Left hindlimb (tissue), 1 donor: ENCODE measurements at regions not wholly inside any gene's neighbourhood (a gene's known extent, or its start where the extent isn't known, plus 50 kb on each side); places are given as distances from the start of the nearest gene placed in this dataset.
"Not testable (repeated sequence)": the region's sequence is repeated elsewhere in the genome, so short reads cannot be mapped to it uniquely, and the experiment has no call there.

Source experiments
- DNase-seq: peaks from one replicate; pipeline ENCODE4 v3.0.0-alpha.2; 2018

DNA sequence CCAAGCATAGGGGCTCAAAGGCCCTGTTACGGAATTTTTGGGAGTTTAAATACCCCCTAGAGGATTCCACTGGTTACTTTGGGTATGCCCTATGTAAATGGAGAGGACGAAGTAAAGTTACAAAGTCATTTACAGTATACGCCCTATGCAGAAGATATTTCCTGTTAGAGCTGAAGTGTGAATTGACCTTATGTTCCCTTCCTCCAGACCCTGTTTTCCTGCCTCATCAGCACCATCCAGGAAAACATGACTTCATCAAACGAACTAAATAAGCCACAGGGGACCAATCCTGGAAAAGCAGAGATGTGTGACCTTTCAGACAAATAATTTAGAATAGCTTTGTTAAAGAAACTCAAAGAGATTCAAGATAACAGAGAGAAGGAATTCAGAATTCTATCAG, 177.4 kb downstream of the SQOR start:
- DNase-seq: no peak

DNA sequence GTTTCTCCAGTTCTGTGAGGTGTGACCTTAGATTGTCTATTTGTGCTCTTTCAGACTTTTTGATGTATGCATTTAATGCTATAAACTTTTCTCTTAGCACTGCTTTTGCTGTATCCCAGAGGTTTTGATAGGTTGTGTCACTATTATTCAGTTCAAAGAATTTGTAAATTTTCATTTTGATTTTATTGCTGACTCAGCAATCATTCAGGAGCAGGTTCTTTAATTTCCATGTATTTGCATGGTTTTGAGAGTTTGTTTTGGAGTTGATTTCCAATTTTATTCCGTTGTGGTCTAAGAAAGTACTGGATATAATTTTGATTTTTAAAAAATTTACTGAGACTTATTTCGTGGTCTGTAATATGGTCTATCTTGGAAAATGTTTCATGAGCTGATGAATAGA, 182.7 kb downstream of the SQOR start:
- DNase-seq: not testable (repeated sequence)

- no peak for DNase-seq
These were observed 186.6 kb downstream of the SQOR start for GRCh38 chr15:45821390-45821789.

DNA sequence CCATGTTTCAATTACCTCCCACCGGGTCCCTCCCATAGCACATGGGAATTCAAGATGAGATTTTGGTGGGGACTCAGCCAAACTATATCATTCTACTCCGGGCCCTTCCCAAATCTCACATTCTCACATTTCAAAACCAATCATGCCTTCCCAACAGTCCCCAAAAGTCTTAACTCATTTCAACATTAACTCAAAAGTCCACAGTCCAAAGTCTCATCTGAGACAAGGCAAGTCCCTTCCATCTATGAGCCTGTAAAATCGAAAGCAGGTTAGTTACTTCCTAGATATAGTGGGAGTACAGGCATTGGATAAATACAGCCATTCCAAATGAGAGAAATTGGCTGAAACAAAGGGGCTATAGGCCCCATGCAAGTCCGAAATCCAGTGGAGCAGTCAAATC, 188.1 kb downstream of the SQOR start:
- not testable (repeated sequence) for DNase-seq

GRCh38 chr15:45827275-45827674, 192.4 kb downstream of the SQOR start:
- no peak for DNase-seq

GRCh38 chr15:45827766-45828165, 192.9 kb downstream of the SQOR start:
- no peak for DNase-seq

DNA sequence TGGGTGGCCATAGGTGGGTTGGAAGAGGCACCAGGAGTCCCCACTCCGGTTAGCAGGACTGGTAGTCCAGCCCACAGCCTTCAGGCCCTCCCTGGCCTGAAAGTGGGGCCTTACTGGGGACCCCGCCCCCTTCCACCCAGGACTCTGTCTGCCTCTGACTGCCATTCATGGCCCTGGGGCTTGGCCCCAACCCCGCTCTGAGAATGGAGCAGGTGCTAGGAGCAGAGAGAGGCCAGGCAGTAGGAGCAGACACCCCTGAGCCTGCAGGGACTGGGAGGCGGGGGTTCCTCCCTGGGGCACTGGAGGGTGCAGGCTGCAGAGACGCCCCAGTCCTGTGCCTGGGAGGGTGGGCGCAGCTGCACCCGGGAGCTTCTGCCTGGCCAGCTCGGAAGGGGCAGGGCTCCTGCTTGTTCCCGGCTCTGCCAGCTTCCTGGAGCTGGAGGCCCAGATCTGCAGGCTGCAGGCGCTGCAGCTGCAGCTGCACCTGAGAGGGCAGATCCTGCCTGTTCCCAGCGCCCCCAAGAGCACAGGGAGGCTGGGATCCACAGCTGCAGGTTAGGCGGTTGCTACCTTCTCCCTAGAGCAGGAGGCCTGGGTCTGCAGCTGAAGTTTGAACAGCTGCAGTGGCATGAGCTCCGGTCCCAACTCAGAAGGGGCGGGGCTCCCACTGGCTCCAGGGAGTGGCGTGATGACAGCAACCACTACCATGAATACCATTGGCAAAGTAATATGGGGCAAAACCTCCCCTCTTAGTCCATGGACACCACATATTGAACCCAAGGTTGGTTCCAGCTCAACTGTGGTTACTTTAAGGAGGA, 194.7 kb downstream of the SQOR start:
- no peak for DNase-seq

DNA sequence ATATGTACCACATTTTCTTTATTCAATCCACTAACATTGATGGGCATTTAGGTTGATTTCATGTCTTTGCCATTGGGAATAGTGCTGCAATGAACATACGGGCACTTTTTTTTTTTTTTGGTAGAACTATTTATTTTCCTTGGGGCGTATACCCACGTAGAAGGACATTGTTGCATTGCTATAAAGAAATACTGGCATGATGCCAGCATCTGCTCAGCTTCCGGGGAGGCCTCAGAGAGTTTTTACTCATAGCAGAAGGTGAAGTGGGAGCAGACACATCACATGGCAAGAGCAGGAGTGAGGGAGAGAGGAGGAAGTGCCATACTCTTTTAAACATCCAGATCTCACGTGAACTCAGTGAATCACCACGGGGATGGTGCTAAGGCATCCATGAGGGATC, 197.0 kb downstream of the SQOR start:
- DNase-seq: no peak

GRCh38 chr15:45834622-45835021, 199.8 kb downstream of the SQOR start:
- no peak for DNase-seq

DNA sequence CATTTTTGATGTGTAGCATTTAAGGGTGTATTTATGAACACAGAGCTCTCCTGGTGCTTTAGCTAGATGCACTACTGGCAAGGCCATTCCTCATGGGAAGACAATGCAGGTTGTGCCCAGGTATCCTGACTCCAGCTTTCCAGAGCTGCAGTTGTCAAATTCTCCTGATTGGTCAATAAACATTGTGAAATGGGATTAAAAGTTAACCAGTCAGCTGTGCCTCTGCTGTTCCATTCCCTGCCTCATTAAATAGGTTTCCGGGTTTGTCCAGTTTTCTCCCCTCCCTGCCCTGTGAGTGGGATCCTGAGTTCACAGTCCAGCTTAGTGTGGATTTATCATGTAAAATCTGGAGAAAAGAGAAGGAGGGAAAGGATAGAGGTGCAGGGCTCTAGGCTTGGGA, 207.3 kb downstream of the SQOR start:
- DNase-seq: no peak

DNA sequence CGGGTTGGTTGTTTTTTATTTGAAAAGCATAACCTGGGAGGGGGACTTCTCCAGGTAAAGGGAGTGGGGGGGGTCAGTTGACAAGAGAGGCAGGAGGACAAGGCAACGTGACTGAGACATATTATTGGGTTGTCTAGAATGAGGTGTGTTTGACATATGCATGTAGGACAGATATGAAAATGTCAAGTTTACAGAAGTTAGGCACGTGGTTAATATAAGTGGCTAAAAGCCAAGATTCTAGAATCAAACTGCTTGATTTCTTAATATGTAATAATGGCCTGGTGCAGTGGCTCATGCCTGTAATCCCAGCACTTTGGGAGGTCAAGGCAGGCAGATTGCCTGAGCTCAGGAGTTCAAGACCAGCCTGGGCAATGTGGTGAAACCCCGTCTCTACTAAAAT, 212.8 kb downstream of the SQOR start:
- DNase-seq: no peak

GRCh38 chr15:45849136-45849535, 214.3 kb downstream of the SQOR start:
- DNase-seq: no peak

DNA sequence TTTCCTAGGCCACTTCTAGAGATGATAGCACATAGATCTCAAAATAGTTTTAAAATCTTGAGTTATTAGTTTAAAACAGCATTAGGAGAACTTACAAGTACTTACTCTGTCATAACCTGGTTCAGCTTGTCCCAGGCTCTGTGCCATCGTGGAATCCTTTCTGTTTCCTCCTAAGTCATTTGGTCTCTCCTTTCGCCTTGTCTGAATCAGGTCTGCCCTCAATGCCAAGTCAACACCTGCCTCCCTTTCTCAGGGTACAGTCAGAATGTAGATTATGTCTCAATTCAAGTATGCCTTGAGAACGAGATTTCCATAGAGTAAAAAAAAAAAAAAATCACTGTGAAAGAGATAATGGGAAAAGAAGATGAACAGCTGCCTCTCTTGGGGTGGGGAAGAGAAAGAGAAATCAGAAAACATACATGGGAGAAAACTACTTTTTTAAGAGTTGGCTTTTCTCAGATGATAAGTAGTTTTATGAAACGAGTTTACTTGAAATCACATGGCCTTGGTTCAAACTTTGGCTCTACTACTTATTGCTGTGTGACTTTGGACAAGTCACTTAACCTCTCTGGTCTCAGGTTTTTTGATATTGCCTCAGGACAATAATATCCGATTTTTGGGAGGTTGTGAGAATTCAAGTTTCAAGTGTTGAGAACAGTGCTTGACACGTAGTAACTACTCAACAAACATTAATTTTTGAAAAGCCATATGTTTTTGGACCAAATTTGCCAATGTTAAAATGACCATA, 219.8 kb downstream of the SQOR start:
- DNase-seq: no peak

DNA sequence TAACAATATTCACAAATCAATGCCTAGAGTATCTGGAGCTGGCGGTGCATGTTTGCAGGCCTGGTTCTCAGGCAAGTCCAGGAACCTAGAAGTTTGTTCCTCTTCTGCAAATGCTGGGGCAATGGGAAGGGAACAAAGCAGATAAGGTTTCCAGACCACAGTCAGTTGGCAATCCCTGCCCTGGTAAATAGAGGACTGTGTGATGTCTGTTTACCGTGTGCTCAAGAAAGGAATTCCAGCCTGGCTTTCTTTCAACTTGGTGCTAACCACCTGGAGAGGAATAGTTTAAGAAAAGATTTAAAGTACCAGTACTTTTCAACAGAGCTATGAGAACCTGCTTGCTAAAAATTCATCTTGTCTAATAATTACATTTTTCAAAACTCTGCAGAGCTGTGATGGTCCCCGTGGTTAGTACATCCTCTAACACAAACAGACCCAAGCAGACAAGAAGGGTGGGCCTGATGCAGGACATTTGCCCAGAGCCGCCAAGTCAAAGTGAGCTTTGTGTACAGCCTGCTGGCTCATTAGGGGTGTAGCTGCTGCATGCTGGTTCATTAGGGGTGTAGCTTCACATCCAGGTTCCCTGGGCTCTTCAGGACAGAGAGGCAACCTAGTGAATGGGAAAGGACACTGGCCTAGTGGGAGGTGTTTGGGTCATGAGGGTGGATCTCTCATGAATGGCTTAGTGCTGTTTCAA, 220.5 kb downstream of the SQOR start:
- DNase-seq: no peak

DNA sequence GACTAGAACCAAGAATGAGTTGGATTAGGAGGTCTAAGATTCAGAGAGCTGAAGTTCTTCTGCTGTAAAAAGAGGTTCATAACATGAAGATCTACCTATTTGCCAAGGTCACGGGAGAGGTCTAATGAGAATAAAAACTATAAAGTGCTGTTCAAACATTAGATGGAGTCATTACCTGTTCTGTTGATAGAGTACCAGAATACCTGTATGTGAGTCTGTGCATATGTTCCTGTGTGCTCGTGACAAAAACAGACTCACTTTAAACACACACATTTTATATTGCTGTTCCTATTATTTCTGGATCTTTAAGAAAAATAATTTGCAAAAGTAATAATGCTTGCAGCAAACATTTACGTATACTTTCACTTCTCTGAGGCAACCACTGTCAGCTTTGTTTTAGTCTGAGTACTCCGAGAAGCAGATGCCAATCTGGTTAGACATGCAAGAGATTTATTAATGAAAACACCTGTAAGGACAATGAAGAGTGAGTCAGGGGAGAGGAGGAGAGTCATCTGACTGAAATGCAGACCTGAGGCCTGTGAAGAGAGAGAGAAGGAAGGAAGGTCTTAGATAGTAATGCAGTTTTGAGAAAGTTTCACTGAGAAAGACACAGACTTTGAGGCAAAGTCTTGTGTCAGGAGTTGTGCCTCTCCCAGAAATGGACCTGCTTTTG, 221.2 kb downstream of the SQOR start:
- DNase-seq: no peak

GRCh38 chr15:45857291-45857690, 222.5 kb downstream of the SQOR start:
- DNase-seq: no peak

- no peak for DNase-seq
These were observed 223.7 kb downstream of the SQOR start for GRCh38 chr15:45858491-45858890.

DNA sequence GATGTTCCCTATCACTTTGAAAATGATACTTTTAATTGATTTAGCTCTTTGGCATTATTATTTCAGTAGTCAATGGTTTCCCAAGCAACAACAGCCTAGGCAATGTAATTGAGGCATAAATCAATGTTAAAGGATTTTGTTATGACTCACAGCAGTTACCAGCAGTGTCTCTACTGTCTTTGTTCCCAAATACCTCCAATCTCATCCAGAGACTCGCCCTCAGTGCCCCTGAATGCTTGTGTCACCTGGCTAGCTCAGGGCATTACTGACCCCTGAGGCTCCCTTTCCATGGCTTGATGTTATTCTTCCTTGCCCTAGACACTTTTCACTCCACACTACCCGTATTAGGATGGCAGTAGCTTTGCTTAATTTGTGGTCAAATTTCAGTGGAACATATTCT, 227.2 kb downstream of the SQOR start:
- no peak for DNase-seq

- DNase-seq: no peak
These were observed 229.2 kb downstream of the SQOR start for GRCh38 chr15:45863881-45864580.

DNA sequence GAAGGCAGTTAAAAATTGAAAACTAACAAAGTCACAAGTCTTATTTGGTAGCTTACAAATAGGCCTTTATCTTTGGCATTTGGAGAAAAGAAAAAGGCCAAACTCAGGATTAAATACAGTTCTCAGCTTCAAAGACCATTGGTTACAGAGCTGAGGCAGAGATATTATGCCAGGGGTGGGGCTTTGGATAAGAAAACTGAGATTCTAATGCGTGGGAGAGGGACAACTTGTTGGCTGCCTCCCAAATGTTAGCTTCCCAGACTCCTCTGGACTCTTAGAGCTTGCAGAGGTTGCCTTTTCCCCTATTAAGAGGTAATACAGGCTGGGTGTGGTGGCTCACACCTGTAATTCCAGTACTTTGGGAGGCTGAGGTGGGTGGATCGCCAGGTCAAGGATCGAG, 231.8 kb downstream of the SQOR start:
- DNase-seq: no peak

DNA sequence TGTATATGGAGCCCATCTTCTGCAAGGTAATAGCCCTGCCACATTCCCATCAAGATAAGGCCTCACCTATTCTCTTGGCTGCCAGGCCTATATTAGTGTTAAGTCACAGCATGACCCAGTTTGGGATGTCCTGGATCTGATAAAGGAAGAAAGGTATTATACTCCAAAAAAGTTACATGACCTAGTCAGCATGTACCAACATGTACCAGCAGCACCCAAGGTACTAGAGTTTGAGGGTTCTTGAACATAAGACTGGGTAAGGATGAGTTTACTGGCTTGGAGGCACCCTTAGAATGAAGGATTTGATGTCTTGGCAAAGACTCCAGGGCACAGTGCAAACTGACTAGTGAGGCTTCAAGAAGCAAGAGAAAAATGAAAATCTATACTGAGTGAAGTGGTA, 232.5 kb downstream of the SQOR start:
- no peak for DNase-seq

- no peak for DNase-seq
These were observed 233.4 kb downstream of the SQOR start for GRCh38 chr15:45868109-45868691.
